Ishikawa (cell line): ENCODE measurements at regions not wholly inside any gene's neighbourhood (a gene's known extent, or its start where the extent isn't known, plus 50 kb on each side); places are given as distances from the start of the nearest gene placed in this dataset.

ENCODE experiments used
- CEBPB ChIP-seq: IDR thresholded peaks from 2 replicates; pipeline ENCODE4 v1.6.1; 2012
- CREB1 ChIP-seq: IDR thresholded peaks from 2 replicates; pipeline ENCODE4 v1.6.1; 2012; ENCODE audit warnings: low read depth
- EP300 ChIP-seq: IDR thresholded peaks from 2 replicates; pipeline ENCODE4 v1.6.1; 2012; ENCODE audit warnings: borderline replicate concordance
- FOXM1 ChIP-seq: IDR thresholded peaks from 2 replicates; pipeline ENCODE4 v1.6.1; 2012; ENCODE audit warnings: low read depth, borderline replicate concordance
- NFIC ChIP-seq: IDR thresholded peaks from 2 replicates; pipeline ENCODE4 v1.6.1; 2012
- REST ChIP-seq: IDR thresholded peaks from 2 replicates; pipeline ENCODE4 v1.6.1; 2012; ENCODE audit warnings: low read depth, mild to moderate bottlenecking
- TAF1 ChIP-seq: IDR thresholded peaks from 2 replicates; pipeline ENCODE4 v1.6.1; 2012; ENCODE audit warnings: low read depth, mild to moderate bottlenecking
- TCF12 ChIP-seq: IDR thresholded peaks from 2 replicates; pipeline ENCODE4 v1.6.1; 2012; ENCODE audit warnings: low read depth
- TEAD4 ChIP-seq: IDR thresholded peaks from 2 replicates; pipeline ENCODE4 v1.6.1; 2012
- USF1 ChIP-seq: IDR thresholded peaks from 2 replicates; pipeline ENCODE4 v1.6.1; 2012
- YY1 ChIP-seq: IDR thresholded peaks from 2 replicates; pipeline ENCODE4 v1.6.1; 2012; ENCODE audit warnings: low read depth
- ZBTB7A ChIP-seq: IDR thresholded peaks from 2 replicates; pipeline ENCODE4 v1.6.1; 2012; ENCODE audit warnings: low read depth
- TF ChIP-seq, protein P1 (sequence below): IDR thresholded peaks from 2 replicates; pipeline ENCODE4 v1.6.1; 2012

DNA sequence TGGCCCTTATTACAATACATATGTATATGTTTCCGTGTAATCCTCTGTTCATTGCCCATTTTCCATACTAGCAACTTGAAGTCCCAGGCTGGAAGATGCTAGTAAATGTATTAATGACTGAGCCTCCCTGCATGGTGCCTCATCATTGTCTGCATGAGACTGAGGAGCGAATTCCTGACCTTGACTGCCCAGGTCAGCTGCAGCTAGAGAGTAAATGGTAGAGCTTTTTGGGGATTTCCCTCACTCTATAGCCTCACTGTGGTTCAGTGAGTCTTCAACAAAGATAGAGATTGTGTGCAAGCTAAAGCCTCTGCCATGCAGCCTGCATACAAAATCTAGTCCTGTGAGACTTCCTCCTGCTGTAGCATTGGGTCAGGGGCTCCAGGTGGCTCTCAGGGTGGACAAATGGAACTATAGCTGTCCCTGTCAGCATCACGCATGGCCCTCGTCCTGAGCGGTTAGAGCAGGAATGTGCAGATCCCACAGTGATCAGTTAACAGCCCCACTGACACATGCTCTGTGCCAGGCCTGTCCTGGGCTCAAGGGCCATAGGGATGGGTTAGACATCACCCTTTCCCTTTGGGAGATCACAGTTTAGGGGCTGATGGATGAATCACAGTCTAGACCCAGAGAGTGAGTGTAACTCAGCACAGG is 741.7 kb downstream of the MATN1 start:
- TF ChIP-seq, protein P1, sequence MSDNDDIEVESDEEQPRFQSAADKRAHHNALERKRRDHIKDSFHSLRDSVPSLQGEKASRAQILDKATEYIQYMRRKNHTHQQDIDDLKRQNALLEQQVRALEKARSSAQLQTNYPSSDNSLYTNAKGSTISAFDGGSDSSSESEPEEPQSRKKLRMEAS: no peak
- no peak for TF ChIP-seq YY1

DNA sequence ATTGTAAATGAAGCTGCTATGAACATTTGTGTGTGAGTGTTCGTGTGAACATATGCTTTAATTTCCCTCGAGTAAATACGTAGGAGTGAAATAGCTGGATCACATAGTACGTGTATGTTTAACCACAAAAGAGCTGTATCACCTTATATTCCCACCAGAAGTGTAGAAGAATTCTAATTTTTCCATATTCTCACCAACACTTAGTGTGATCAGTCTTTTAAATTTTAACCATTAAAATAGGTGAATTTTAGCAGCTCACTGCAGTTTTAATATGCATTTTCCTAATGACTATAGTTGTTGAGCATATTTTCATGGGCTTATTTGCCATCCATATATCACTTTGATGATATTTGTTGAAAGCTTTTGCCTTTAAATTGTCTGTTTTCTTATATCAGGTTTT is 741.2 kb downstream of the PTPRU start:
- TF ChIP-seq, protein P1: no peak
- TF ChIP-seq NFIC (no peak), CREB1 (no peak), TCF12 (no peak), TAF1 (no peak), ZBTB7A (no peak), REST (no peak)

GRCh38 chr1:29975036-29975694 is 738.8 kb downstream of the PTPRU start:
- TF ChIP-seq NFIC (no peak), REST (peak; percentile 93), CREB1 (no peak)

GRCh38 chr1:29974316-29974724 is 738.0 kb downstream of the PTPRU start:
- no peak for TF ChIP-seq NFIC
- peak; percentile 76 for TF ChIP-seq TEAD4
- TF ChIP-seq USF1: no peak
- TF ChIP-seq CREB1: no peak
- TF ChIP-seq ZBTB7A: no peak
- peak; percentile 27; the same call in 1 of the 2 replicates for TF ChIP-seq TCF12
- no peak for TF ChIP-seq FOXM1
- TF ChIP-seq TAF1: no peak
- peak; percentile 76 for TF ChIP-seq EP300

DNA sequence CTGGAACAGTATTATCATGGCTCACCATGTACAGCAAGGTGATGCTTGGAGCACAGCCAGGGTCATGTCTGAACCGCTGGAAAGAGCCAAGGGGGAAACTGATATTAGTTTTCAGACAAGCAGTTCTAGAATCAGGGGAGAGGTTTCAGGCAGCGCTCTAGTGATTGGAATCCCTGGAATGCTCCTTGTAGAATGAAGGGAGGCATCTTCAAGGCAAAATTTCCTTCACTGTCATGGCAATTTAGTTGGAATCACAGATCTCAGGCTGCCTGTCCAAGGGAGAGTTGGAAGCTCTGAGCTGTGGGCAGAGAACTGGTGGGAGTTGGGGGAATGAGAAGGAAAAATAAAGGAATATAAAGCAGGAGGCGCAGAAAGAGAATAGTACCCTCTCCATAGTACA is 737.1 kb downstream of the PTPRU start:
- TF ChIP-seq CEBPB (no peak), USF1 (no peak), ZBTB7A (no peak), TEAD4 (no peak), REST (no peak), FOXM1 (no peak), YY1 (no peak), TAF1 (no peak)
- TF ChIP-seq, protein P1: no peak
